K562 (cell line): ENCODE measurements at regions not wholly inside any gene's neighbourhood (a gene's known extent, or its start where the extent isn't known, plus 50 kb on each side); places are given as distances from the start of the nearest gene placed in this dataset.
A peak's percentile ranks its signal among the peaks of the same experiment; 100 is the strongest.

Experiments
- ATAC-seq: fragments of 200-7000 bp; cut with Tn5 transposase; 3 replicates; pipeline ENCODE4 v1.9.1; 2020; ENCODE audit warnings: moderate library complexity
- BruUV-seq: library from RNA; stranded (reverse); fragments of 400-500 nt; replicated peaks from 2 replicates; lab custom pipeline; 2021; lab: Mats Ljungman, UMichigan
- CTCF ChIA-PET: fragments of 300-600 bp; formaldehyde crosslinking; extraction: SDS; loops from one replicate; lab custom pipeline; 2021; ENCODE audit warnings: low intra/inter-chr PET ratio; lab: Yijun Ruan, JAX
- POLR2A ChIA-PET: fragments of 300-600, 350-650 bp; sonication (Branson Sonifier 250); formaldehyde crosslinking; extraction: SDS; loops from one replicate; lab custom pipeline; 2021; ENCODE audit warnings: antibody characterized with exemption, inconsistent platforms; lab: Yijun Ruan, JAX
- DNase-seq, 4 experiments: peaks; one replicate each; pipeline versions ENCODE4 v3.0.0 to v3.0.0-alpha.2; 2011 to 2018; ENCODE audit warnings: low spot score in 3 of 4, mixed read lengths in 3 of 4; ENCODE audit errors: extremely low read depth in 1 of 4
- FAIRE-seq: peaks from 2 replicates; lab custom pipeline; 2011; peaks lifted over from hg19 to GRCh38; lab: Jason Lieb, UNC
- H2AFZ ChIP-seq: 2 replicates; pipeline ENCODE4 v1.6.0; 2011; ENCODE audit warnings: low read depth, low read length, control low read depth, inconsistent platforms
- H3K27ac ChIP-seq: fragments of 200-600 bp; 3 replicates; pipeline ENCODE4 v1.8.0; 2011; ENCODE audit warnings: low read depth, mild to moderate bottlenecking, control low read depth, inconsistent platforms, low read length, moderate library complexity, mixed read lengths; ENCODE audit errors: extremely low read depth
- H3K27me3 ChIP-seq, 2 experiments: fragments of 300-600 bp in 1 of 2; 2 replicates in 1 of 2; 3 replicates in 1 of 2; pipeline versions ENCODE4 v1.6.0 to v1.8.0; 2011; ENCODE audit warnings: inconsistent platforms in 2 of 2, low read length in 2 of 2, mild to moderate bottlenecking in 1 of 2, mixed read lengths in 1 of 2, moderate library complexity in 1 of 2; ENCODE audit not compliant: control insufficient read depth in 2 of 2, insufficient read depth in 2 of 2
- H3K36me3 ChIP-seq: fragments of 300-600 bp; 3 replicates; pipeline ENCODE4 v1.8.0; 2011; ENCODE audit warnings: mild to moderate bottlenecking, low read length, inconsistent platforms; ENCODE audit not compliant: control insufficient read depth, insufficient read depth
- H3K4me1 ChIP-seq, 2 experiments: fragments of 200-600 bp in 1 of 2; replicated peaks in 1 of 2; 2 replicates in 1 of 2; 3 replicates in 1 of 2; pipeline versions ENCODE4 v1.5.1 to v1.8.0; 2011; ENCODE audit warnings: inconsistent platforms in 2 of 2, low read length in 2 of 2, mild to moderate bottlenecking in 1 of 2, mixed read lengths in 1 of 2, moderate library complexity in 1 of 2; ENCODE audit not compliant: control insufficient read depth in 2 of 2, insufficient read depth in 2 of 2
- H3K4me2 ChIP-seq: 2 replicates; pipeline ENCODE4 v1.6.1; 2011; ENCODE audit warnings: low read length, control low read depth, inconsistent platforms, mixed read lengths; ENCODE audit not compliant: insufficient read depth
- H3K4me3 ChIP-seq: fragments of 200-600 bp; sonication (generic), shearing (Covaris generic); 2 replicates; pipeline ENCODE4 v1.5.1; 2016; ENCODE audit warnings: control low read depth, inconsistent platforms
- H3K79me2 ChIP-seq: fragments of 200-600 bp; 3 replicates; pipeline ENCODE4 v1.8.0; 2011; ENCODE audit warnings: low read length, inconsistent platforms; ENCODE audit not compliant: control insufficient read depth, insufficient read depth
- H3K9ac ChIP-seq, 2 experiments: 2 replicates each; pipeline versions ENCODE4 v1.6.0 to v1.6.1; 2011; ENCODE audit warnings: low read depth in 2 of 2, low read length in 2 of 2, control low read depth in 1 of 2, inconsistent platforms in 1 of 2, mild to moderate bottlenecking in 1 of 2, mixed read lengths in 1 of 2; ENCODE audit not compliant: insufficient read depth in 1 of 2
- H3K9me1 ChIP-seq: one replicate; pipeline ENCODE4 v1.6.0; 2011; ENCODE audit warnings: inconsistent platforms, mild to moderate bottlenecking, low read length, moderate library complexity; ENCODE audit not compliant: control insufficient read depth, insufficient read depth
- H3K9me3 ChIP-seq: replicated peaks from 2 replicates; pipeline ENCODE4 v1.5.1; 2011; ENCODE audit warnings: low read depth, low read length, inconsistent platforms; ENCODE audit not compliant: control insufficient read depth, insufficient read depth
- H4K20me1 ChIP-seq: replicated peaks from 2 replicates; pipeline ENCODE4 v1.6.1; 2011; ENCODE audit warnings: low read length, inconsistent platforms, mixed read lengths; ENCODE audit not compliant: control insufficient read depth, insufficient read depth
- CHD4 ChIP-seq: fragments of 200-600 bp; sonication (generic); IDR thresholded peaks from 3 replicates; pipeline ENCODE4 v1.6.1; 2012; ENCODE audit warnings: low read depth, mild to moderate bottlenecking, mixed read lengths, low read length, inconsistent platforms; ENCODE audit not compliant: insufficient read depth, insufficient replicate concordance, poor library complexity, severe bottlenecking
- CREB1 ChIP-seq, 2 experiments: sonication (generic) in 1 of 2; formaldehyde crosslinking in 1 of 2; IDR thresholded peaks; 2 replicates each; pipeline versions ENCODE4 v1.6.1 to v1.8.0; 2012 to 2022; ENCODE audit warnings: inconsistent platforms in 1 of 2, mild to moderate bottlenecking in 1 of 2, missing genetic modification reagents in 1 of 2, moderate library complexity in 1 of 2
- CXXC5 ChIP-seq: fragments of 250-450 bp; sonication (Bioruptor Pico); IDR thresholded peaks from 2 replicates; pipeline ENCODE4 v1.8.0; 2022; ENCODE audit warnings: inconsistent platforms, mild to moderate bottlenecking, moderate library complexity
- DPF2 ChIP-seq: fragments of 450-650 bp; IDR thresholded peaks from 2 replicates; pipeline ENCODE4 v1.6.1; 2016
- E2F8 ChIP-seq: fragments of 450-650 bp; IDR thresholded peaks from 2 replicates; pipeline ENCODE4 v1.7.1; 2018; ENCODE audit warnings: mild to moderate bottlenecking, low read depth; ENCODE audit not compliant: partially characterized antibody
- GABPB2 ChIP-seq: fragments of 250-450 bp; sonication (Bioruptor Pico); conservative IDR thresholded peaks from 2 replicates; pipeline ENCODE4 v1.5.1; 2021; ENCODE audit warnings: mild to moderate bottlenecking
- JUN ChIP-seq, 2 experiments: sonication (generic) in 1 of 2; formaldehyde crosslinking in 1 of 2; IDR thresholded peaks; 2 replicates each; pipeline versions ENCODE4 v1.6.1 to v1.8.0; 2012 to 2022; ENCODE audit warnings: borderline replicate concordance in 2 of 2, mild to moderate bottlenecking in 2 of 2, improper control_type of control experiment in 1 of 2, low read depth in 1 of 2, low read length in 1 of 2, missing genetic modification reagents in 1 of 2
- NCOA2 ChIP-seq, 2 experiments: fragments of 450-650 bp; IDR thresholded peaks; 2 replicates each; pipeline ENCODE4 v1.6.1; 2018; ENCODE audit warnings: mild to moderate bottlenecking in 2 of 2, moderate library complexity in 1 of 2; ENCODE audit not compliant: partially characterized antibody in 2 of 2
- NKRF ChIP-seq: fragments of 450-650 bp; IDR thresholded peaks from 2 replicates; pipeline ENCODE4 v1.6.1; 2016; ENCODE audit warnings: borderline replicate concordance
- TEAD4 ChIP-seq, 2 experiments: sonication (generic) in 1 of 2; formaldehyde crosslinking in 1 of 2; IDR thresholded peaks; 2 replicates each; pipeline versions ENCODE4 v1.6.1 to v1.8.0; 2012 to 2022; ENCODE audit warnings: borderline replicate concordance in 1 of 2, inconsistent platforms in 1 of 2, low read length in 1 of 2, mild to moderate bottlenecking in 1 of 2, missing genetic modification reagents in 1 of 2
- ZFX ChIP-seq: sonication (generic); formaldehyde crosslinking; IDR thresholded peaks from 2 replicates; pipeline ENCODE4 v1.8.0; 2022; ENCODE audit warnings: mild to moderate bottlenecking, missing genetic modification reagents, moderate library complexity
- ZNF217 ChIP-seq: sonication (generic); formaldehyde crosslinking; IDR thresholded peaks from 2 replicates; pipeline ENCODE4 v1.8.0; 2022; ENCODE audit warnings: mild to moderate bottlenecking, missing genetic modification reagents
- ZNF277 ChIP-seq: fragments of 250-450 bp; sonication (Bioruptor Pico); IDR thresholded peaks from 2 replicates; pipeline ENCODE4 v1.8.0; 2022; ENCODE audit warnings: inconsistent platforms, mild to moderate bottlenecking, moderate library complexity, borderline replicate concordance
- ZNF511 ChIP-seq: sonication (generic); formaldehyde crosslinking; IDR thresholded peaks from 2 replicates; pipeline ENCODE4 v1.8.0; 2022; ENCODE audit warnings: mild to moderate bottlenecking, missing genetic modification reagents
- WGBS: fragments of 100-300 bp; shearing (Covaris generic); methylation state at CpG from one replicate; pipeline ENCODE4 v1.1.6; 2016; ENCODE audit warnings: low coverage, mixed read lengths; ENCODE audit not compliant: insufficient coverage; ENCODE audit errors: missing lambda C conversion rate; 5-methylcytosine and 5-hydroxymethylcytosine counted together
- in situ Hi-C: fragments of 300-500 bp; cut with MboI; formaldehyde crosslinking; loops from 4 replicates; pipeline ENCODE4 v1.15.0; 2018; ENCODE audit warnings: inconsistent platforms, mixed read lengths
- intact Hi-C: fragments of 100-400 bp; cut with micrococcal nuclease; formaldehyde crosslinking; loops from 2 replicates; pipeline ENCODE4 v1.14.2; 2022

- no peaks in the 10 kb centered on the region for H3K9me3 ChIP-seq
- intact Hi-C loops, result no loop called here
- FAIRE-seq, result no peak
- no peak overlapping the region for H3K4me3 ChIP-seq
- H3K79me2 ChIP-seq, result no peaks in the 10 kb centered on the region
- DNase-seq, result no peak
- no peaks in the 10 kb centered on the region for H4K20me1 ChIP-seq
- ChIA-PET POLR2A (interaction anchor here (0.8 to 1.7 kb wide), 2 partner anchors 9 kb away, joined by 3 to 10 read pairs; no protein-coding TSS in a partner anchor), CTCF (no interaction called here)
- no peak overlapping the region for H3K9ac ChIP-seq
- H2AFZ ChIP-seq, result 0 out of 2 replicates have a peak overlapping the region, but pooled peaks have one; percentile 11
- H3K27me3 ChIP-seq, result peaks cover 0 to 5% of the 10 kb centered on the region in 2 experiments; a peak in 1 of 5 replicates
- no peak for ATAC-seq
- H3K9me1 ChIP-seq, result no peaks in the 10 kb centered on the region
- BruUV-seq, result no TSS peak
- in situ Hi-C loops, result no loop called here
- H3K27ac ChIP-seq, result peak overlapping the region; percentile 27; the same call in 1 of the 3 replicates
- WGBS, result 49% methylated on average over 3 of the region's 3 CpGs
- peaks cover 7 to 18% of the 10 kb centered on the region in 2 experiments; a peak in 4 of 5 replicates for H3K4me1 ChIP-seq
- no peaks in the 10 kb centered on the region for H3K36me3 ChIP-seq
- H3K4me2 ChIP-seq, result peak overlapping the region; percentile 58; the same call in 1 of the 2 replicates
- TF ChIP-seq DPF2 (0 out of 2 replicates have a peak, but pooled peaks have one; percentile 27), CXXC5 (CRISPR knock-in tag) (no peak), ZFX (CRISPR knock-in tag) (no peak), ZNF217 (CRISPR knock-in tag) (no peak), TEAD4 (IDR thresholded peaks at IDR 0.05; ENCODE audit: low read length) (no peak), TEAD4 (CRISPR knock-in tag; IDR thresholded peaks at IDR 0.05; ENCODE audit: borderline replicate concordance) (no peak), JUN (IDR thresholded peaks at IDR 0.05; ENCODE audit: borderline replicate concordance, low read depth, low read length) (no peak), JUN (CRISPR knock-in tag; IDR thresholded peaks at IDR 0.05; ENCODE audit: borderline replicate concordance) (no peak), NCOA2 (IDR thresholded peaks at IDR 0.05; ENCODE audit: partially characterized antibody in 2 of 2) (no peak), ZNF511 (CRISPR knock-in tag) (no peak), CHD4 (no peak), ZNF277 (CRISPR knock-in tag) (no peak), CREB1 (IDR thresholded peaks at IDR 0.05) (no peak), CREB1 (CRISPR knock-in tag; IDR thresholded peaks at IDR 0.05) (no peak), E2F8 (no peak), NKRF (no peak), GABPB2 (CRISPR knock-in tag) (no peak)
Observed at GRCh38 chr6:25036461-25036860, 100.7 kb upstream of the RIPOR2 start.
